NCI-H526 treated with DMSO at 0.1 percent for 48 hours (cell line): ENCODE measurements at regions not wholly inside any gene's neighbourhood (a gene's known extent, or its start where the extent isn't known, plus 50 kb on each side); places are given as distances from the start of the nearest gene placed in this dataset.

Source experiments
- DNase-seq: peaks from one replicate; lab custom pipeline; 2025; lab: John Stamatoyannopoulos, UW

DNA sequence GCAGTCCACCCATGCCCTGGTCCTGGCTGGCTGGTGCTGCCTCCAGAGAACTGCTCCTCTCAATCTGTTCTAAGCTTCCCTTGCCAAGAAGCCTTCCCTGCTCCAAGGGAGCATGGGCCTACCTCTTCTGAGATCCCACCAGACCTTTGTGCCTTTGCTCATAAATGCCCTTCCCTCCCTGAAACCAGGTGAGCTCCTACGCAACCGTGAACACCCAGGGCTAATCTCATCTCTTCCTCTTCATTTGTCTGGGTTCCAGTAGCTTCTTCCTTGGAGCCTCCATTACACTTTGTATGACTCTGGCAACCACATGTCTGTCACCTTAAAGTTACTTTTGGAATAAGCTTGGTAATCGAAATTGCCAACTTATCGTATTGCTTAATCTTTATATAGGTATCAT lies 270.6 kb downstream of the PBX3 start:
- no peak for DNase-seq

- DNase-seq = no peak
These were observed 273.7 kb downstream of the PBX3 start for GRCh38 chr9:126020836-126021235.

- DNase-seq = no peak
These were observed 276.8 kb downstream of the PBX3 start for GRCh38 chr9:126023962-126024361.

GRCh38 chr9:126024581-126025230 lies 277.5 kb downstream of the PBX3 start:
- no peak for DNase-seq

- no peak for DNase-seq
These were observed 278.8 kb downstream of the PBX3 start for GRCh38 chr9:126025991-126026390.

GRCh38 chr9:126027566-126027965 lies 280.4 kb downstream of the PBX3 start:
- DNase-seq = no peak

DNA sequence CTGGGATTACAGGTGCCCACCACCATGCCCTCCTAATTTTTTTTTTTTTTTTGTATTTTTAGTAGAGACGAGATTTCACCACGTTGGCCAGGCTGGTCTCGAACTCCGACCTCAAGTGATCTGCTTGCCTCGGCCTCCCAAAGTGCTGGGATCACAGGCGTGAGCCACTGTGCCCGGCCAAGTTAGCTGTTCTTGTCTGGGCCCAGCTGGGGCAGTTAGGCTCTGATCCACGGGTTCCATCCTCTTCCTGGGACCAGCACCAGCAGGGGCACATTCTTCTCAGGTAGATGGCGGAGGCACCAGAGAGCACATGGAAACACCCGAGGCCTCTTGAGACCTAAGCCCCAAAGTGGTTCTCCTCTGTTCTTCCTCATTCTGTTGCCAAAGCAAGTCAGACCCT lies 281.6 kb downstream of the PBX3 start:
- DNase-seq = no peak

DNA sequence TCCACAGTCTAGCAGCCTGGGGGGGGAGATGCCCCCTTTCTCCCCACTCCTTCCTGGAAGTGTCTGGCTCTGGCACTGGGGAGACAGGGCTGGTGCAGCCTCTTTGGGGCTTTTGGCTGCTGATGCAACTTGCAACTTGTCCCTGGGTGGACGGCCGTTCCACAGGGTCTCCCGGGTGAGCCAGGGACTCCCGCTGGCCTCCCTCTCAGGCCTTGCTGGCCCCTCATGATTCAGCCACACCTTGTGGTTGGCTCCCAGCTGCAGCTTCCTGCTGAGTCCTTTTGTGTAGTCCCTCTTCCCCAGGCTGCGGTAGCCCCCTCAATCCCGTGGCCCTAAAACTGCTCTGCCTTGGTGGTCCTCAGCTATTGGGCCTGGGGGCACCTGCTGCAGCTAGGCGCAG lies 283.5 kb downstream of the PBX3 start:
- DNase-seq = no peak

- DNase-seq = no peak
These were observed 283.9 kb downstream of the PBX3 start for GRCh38 chr9:126031116-126031515.

DNA sequence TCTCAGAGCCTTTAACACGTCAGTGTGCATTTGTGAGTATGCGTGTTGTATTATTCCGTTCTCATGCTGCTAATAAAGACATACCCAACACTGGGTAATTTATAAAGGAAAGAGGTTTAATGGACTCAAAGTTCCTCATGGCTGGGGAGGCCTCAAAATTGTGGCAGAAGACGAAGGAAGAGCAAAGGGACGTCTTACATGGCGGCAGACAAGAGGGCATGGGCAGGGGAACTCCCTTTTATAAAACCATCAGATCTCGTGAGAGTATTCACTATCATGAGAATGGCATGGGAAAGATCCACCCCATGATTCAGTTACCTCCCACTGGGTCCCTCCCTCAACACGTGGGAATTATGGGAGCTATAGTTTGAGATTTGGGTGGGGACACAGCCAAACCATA lies 285.0 kb downstream of the PBX3 start:
- DNase-seq = no peak

- DNase-seq = no peak
These were observed 286.1 kb downstream of the PBX3 start for GRCh38 chr9:126033318-126033717.

DNA sequence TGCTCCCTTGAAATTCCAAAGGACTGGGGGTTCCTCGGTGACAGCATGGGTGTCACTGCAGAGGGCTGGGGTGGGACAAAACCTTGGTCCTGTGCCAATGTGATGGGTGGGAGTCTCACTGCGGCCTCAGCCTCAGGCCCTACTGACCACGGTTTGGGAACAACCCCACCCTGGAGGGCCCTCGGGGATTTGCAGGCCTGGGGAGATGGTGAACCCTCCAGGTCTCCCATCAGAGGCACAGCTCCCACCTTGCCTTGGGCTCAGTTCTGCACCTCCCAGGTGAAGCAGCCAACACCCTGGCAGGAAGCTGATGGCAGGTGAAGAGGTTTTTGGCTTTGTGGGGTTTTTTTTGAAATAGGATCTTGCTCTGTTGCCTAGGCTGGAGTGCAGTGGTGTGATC lies 286.8 kb downstream of the PBX3 start:
- DNase-seq = no peak

DNA sequence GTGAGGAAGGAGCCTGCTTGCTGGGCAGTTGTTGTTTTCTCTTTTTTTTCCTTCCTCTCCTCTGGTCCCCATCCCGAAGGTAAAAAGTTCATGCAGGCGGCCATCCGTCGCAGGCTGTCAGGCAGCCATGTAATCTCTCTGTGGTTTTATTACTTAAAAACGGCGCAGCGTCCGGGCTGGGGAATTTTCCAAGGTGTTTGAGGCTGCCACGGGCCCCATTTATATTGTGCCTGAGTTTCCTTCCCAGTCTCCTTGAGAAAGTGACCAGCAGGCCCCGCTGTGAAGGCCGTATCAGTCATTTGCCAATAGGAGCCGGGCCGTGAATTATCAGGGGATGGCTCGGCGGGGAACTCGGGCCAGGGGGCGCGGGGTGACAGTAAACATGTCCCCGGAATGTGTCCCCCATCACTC lies 289.7 kb downstream of the PBX3 start:
- DNase-seq = no peak

DNA sequence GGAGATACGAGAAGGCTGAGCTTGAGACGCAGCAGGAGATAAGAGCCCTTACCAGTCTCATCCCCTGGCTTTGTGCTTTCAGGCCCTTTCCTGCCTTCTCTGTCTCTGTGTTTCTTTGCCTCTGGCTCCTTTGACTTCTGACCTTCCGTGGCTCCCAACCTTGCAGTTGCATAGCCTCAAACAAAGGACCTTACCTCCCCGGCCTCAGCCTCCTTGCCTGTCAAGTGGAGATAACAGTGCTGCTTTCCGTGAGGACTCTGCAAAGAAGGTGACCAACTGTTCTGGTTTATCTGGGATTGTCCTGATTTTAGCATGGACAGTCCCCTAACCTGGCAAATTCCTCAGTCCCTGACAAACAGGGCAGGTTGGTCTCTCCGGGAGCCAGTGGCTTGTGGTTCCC lies 287.8 kb upstream of the MVB12B start:
- DNase-seq = no peak

DNA sequence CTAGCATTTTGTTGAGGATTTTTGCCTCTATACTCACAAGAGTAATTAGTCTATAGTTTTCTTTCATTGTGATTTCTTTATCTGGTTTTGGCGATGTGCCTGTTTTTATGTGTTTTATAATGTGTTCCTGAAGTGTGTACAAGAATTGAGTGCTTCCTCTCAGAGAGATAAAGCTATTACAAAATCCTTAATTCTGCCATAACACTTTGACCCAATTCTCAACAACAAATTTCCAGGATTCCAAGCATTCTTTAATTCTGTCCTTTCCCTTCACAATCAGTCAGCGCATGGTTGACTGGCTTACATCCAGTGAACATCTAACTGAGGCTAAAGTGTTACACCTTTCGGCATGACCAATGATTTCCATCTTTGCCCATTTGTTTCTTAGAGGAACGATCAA lies 282.9 kb upstream of the MVB12B start:
- DNase-seq = no peak

DNA sequence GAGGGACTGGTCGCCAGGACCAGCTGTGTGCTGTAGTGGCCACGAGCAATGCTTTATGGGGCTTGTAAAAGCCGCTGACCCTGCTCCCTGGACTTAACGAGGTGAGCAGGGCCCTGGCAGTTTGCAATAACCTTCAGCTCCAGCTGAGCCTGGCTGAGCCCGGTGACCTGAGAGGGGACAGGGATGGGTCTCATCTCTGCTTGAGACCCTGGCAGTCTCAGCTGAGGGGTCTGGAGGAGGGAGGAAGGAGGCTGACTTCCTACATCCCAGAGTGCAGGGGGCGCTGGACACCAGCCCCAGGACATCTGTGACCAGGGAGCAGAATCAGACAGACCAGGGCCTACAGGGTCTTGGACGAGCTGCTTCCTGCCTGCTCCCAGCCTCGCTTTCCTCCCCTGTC lies 277.5 kb upstream of the MVB12B start:
- DNase-seq = no peak

DNA sequence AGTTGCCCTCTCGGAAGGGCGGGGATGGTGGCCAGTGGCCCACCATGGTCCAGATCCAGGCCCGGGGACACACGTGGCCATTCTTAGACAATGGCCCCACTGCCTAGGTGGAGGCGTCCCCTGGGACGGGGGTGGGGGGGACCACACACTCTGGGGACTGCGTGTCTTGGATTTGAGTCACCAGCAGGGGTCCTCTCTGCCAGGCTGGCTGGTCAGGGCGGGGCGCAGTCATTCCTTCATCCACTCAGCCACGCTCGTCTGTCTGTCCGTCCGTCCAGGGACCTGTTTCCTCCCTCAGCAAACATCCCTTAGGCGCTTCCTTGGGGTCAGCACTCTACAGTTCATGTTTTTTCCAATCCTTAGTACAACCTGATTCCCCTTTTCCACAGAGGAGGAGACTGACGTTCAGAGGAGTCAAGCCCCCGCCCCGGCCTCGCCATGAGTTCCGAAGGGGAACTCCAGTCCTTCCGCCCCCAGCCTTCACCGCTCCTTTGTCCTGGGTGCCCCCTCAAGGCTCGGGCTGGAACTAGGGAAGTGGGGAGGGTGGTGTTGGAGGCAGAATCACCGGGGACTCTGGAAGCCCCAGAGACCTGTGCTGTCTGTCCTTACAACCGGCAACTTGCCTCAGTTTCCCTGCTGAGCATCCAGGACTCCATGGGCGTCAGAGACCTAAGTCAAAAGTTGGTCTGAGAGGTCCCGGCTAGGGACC lies 276.6 kb upstream of the MVB12B start:
- no peak for DNase-seq

GRCh38 chr9:126050605-126050990 lies 276.0 kb upstream of the MVB12B start:
- DNase-seq = no peak

- DNase-seq = no peak
These were observed 275.0 kb upstream of the MVB12B start for GRCh38 chr9:126051446-126052130.

- no peak for DNase-seq
These were observed 273.8 kb upstream of the MVB12B start for GRCh38 chr9:126052791-126053190.

DNA sequence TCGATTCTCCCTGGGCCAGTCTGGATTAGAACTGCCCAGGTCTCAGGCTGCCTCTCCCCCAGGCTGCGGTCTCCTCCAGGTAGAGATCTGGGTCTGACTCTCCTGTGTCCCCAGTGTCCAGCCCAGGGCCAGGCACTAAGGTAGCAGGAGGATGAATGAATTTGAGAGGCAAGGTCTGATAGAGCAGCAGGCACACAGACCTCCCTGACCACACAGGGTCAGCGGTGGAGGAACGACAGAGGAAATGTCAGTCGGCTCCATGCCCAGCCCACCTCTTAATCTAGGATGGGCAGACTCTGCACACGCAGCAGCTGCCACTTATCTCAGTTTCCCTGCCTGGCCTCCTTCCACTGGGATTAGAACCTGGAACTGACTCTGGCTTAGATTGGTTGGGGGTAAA lies 272.7 kb upstream of the MVB12B start:
- DNase-seq = no peak

DNA sequence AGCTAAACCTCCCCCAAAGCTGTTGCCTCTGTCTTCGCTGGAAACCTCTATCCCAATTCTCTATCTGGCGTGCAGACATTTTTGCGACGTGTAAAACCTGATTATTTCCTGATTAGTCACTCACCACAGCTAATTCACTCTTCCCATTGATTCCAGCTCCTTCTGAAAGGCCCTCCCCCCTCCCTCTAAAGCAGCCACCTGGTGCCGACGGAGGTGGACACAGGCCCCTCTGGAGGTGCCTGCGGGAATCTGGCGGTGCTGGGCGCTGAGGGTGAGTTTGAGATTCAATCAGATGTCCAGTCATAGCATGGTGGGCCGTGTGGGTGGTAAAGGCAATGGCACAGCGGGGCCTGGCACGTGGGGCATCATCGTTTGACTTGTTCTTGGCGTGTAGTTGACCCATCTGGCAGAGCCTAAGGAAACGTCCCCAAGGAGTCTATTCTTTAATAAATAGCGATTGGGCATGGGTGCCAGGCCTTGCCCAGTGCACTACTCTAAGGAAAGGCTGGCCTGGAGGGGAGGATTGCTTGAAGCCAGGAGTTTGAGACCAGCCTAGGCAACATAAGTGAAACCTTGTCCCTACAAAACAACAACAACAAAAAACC lies 271.1 kb upstream of the MVB12B start:
- no peak for DNase-seq
